GM18867 (cell line): ENCODE measurements at regions not wholly inside any gene's neighbourhood (a gene's known extent, or its start where the extent isn't known, plus 50 kb on each side); places are given as distances from the start of the nearest gene placed in this dataset.

Source experiments
- ATAC-seq: cut with Tn5 transposase; IDR thresholded peaks from one replicate; pipeline ENCODE4 v1.9.1; 2021; ENCODE audit warnings: mild to moderate bottlenecking, moderate library complexity; ENCODE audit not compliant: unreplicated experiment

- no peak for ATAC-seq
Measured at GRCh38 chr12:58357511-58357910, 416.1 kb downstream of the ATP23 start.

- no peak for ATAC-seq
Measured at GRCh38 chr12:58358369-58358768, 417.0 kb downstream of the ATP23 start.

- no peak for ATAC-seq
Measured at GRCh38 chr12:58359084-58359483, 417.7 kb downstream of the ATP23 start.

GRCh38 chr12:58361056-58361455 is 419.7 kb downstream of the ATP23 start:
- ATAC-seq: no peak

GRCh38 chr12:58363971-58364370 is 422.6 kb downstream of the ATP23 start:
- ATAC-seq: no peak

- no peak for ATAC-seq
Measured at GRCh38 chr12:58364389-58365086, 423.2 kb downstream of the ATP23 start.

- no peak for ATAC-seq
Measured at GRCh38 chr12:58365087-58365390, 423.7 kb downstream of the ATP23 start.

GRCh38 chr12:58367041-58367440 is 425.7 kb downstream of the ATP23 start:
- no peak for ATAC-seq

- no peak for ATAC-seq
Measured at GRCh38 chr12:58368001-58368400, 426.6 kb downstream of the ATP23 start.

- no peak for ATAC-seq
Measured at GRCh38 chr12:58369576-58369975, 428.2 kb downstream of the ATP23 start.

GRCh38 chr12:58372298-58372697 is 430.9 kb downstream of the ATP23 start:
- ATAC-seq: peak; percentile 99

GRCh38 chr12:58378028-58378427 is 436.7 kb downstream of the ATP23 start:
- no peak for ATAC-seq

- no peak for ATAC-seq
Measured at GRCh38 chr12:58381546-58381945, 440.2 kb downstream of the ATP23 start.

GRCh38 chr12:58384196-58384595 is 442.8 kb downstream of the ATP23 start:
- no peak for ATAC-seq

GRCh38 chr12:58386136-58386535 is 444.8 kb downstream of the ATP23 start:
- ATAC-seq: no peak

GRCh38 chr12:58387199-58387598 is 445.8 kb downstream of the ATP23 start:
- ATAC-seq: no peak

GRCh38 chr12:58388261-58388660 is 446.9 kb downstream of the ATP23 start:
- no peak for ATAC-seq

- ATAC-seq: no peak
Measured at GRCh38 chr12:58393152-58393551, 451.8 kb downstream of the ATP23 start.

GRCh38 chr12:58395056-58395455 is 453.7 kb downstream of the ATP23 start:
- no peak for ATAC-seq

GRCh38 chr12:58395470-58395869 is 454.1 kb downstream of the ATP23 start:
- no peak for ATAC-seq

- ATAC-seq: no peak
Measured at GRCh38 chr12:58396239-58396638, 454.9 kb downstream of the ATP23 start.

- no peak for ATAC-seq
Measured at GRCh38 chr12:58405363-58405762, 464.0 kb downstream of the ATP23 start.

- ATAC-seq: no peak
Measured at GRCh38 chr12:58408516-58408915, 467.1 kb downstream of the ATP23 start.
